LNCAP (cell line): ENCODE measurements at regions not wholly inside any gene's neighbourhood (a gene's known extent, or its start where the extent isn't known, plus 50 kb on each side); places are given as distances from the start of the nearest gene placed in this dataset.

Source experiments
- TF ChIP-seq, protein P1 (sequence below): fragments of 450-650 bp; IDR thresholded peaks from 2 replicates; pipeline ENCODE4 v1.5.1; 2017; ENCODE audit warnings: mild to moderate bottlenecking

DNA sequence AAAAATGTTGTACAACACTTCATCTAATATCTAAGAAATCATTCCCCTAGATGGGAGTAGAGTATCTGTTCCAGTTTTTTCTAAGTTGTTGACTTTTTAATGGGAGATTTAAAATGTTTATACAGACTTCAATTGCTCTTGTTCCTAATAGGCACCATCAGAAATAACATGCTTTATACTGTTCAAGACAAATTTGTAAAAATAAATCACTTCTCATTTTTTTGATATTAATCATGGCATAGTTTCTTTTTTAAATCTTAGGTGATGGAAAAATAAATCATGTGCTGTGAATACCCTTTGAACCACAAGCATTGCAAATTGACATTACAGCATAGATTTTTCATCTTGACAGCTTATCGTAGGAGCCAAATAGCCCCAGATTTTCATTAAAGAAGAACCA, 473.5 kb upstream of the MGAT4C start:
- TF ChIP-seq, protein P1, sequence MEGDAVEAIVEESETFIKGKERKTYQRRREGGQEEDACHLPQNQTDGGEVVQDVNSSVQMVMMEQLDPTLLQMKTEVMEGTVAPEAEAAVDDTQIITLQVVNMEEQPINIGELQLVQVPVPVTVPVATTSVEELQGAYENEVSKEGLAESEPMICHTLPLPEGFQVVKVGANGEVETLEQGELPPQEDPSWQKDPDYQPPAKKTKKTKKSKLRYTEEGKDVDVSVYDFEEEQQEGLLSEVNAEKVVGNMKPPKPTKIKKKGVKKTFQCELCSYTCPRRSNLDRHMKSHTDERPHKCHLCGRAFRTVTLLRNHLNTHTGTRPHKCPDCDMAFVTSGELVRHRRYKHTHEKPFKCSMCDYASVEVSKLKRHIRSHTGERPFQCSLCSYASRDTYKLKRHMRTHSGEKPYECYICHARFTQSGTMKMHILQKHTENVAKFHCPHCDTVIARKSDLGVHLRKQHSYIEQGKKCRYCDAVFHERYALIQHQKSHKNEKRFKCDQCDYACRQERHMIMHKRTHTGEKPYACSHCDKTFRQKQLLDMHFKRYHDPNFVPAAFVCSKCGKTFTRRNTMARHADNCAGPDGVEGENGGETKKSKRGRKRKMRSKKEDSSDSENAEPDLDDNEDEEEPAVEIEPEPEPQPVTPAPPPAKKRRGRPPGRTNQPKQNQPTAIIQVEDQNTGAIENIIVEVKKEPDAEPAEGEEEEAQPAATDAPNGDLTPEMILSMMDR, result no peak

DNA sequence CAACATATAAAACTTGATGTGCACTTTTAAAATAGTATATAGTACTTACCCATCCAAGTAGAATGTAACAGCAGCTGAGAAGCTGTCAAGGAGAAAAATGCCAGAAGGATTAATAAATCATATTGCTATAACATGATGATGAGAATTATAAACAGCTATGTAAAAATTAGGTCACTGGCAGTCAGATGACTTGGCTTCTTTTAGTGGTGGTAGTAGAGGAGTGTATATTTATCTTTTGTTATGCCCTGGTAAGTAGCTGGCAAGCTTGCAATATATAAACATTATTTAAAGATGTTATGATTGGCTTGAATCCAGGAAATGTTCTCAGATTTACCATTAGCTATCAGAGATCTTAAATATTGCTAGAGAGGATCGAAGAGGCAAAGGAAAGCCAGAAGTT, 471.0 kb upstream of the MGAT4C start:
- TF ChIP-seq, protein P1, result no peak

DNA sequence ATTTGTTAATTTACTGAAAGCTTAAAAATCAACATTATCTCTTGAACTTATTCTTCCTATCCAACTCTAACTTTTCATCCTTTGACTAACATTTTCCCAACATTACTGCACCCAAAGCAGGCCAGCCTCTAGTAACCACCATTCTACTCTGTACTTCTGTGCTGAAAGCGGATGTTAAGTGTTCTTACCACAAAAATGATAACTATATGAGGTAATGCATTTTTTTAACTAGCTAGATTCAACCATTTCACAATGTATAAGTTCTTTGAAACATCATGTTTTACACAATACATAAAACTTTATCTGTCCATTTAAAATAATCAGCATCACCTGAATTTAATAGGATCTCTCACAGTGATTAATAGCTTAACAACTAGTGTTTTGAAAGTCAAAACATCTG, 468.5 kb upstream of the MGAT4C start:
- TF ChIP-seq, protein P1, result no peak

- TF ChIP-seq, protein P1, result no peak
Observed at GRCh38 chr12:86723326-86723725, 467.1 kb upstream of the MGAT4C start.

- TF ChIP-seq, protein P1, result no peak
Observed at GRCh38 chr12:86721713-86722397, 465.7 kb upstream of the MGAT4C start.

- TF ChIP-seq, protein P1, result no peak
Observed at GRCh38 chr12:86719381-86719780, 463.2 kb upstream of the MGAT4C start.

DNA sequence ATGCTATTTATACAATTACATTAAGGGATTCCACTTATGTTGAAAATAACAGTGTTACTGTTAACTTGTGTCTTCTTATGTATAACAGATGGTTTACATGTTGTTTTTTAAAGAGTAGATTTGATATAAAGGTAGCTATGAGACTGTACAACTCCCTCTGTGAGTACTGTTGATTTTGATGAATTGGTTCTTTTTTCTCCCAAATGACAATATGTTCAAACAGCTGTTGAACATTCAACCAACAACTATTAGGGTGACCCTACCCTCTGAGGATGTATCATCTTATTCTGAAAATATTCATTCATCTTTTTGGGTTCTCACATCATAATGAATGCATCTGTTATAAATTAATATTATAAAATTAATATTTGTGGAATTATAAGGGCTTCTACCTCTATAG, 456.9 kb upstream of the MGAT4C start:
- TF ChIP-seq, protein P1, result no peak

DNA sequence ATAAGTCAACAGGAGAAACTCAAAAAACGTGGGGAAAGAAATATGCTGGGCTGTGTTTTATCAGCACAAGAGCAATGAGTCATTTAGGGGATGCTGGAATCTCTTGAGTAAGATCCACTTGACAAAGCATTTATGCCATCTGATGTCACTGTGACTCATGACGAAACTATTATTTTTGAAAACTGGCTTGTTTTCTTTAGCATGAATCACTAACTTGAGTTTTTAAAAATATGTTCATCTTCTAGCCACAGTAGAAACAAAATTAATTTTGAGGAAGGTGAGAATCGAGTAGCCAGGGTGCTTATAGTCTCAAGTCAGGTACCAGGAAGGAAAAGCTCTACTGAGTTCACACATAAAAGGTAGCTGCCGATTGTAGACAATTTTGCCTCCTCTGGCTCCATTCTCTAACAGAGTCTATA, 456.2 kb upstream of the MGAT4C start:
- TF ChIP-seq, protein P1, result no peak
